ENCODE measurements at regions not wholly inside any gene's neighbourhood (a gene's known extent, or its start where the extent isn't known, plus 50 kb on each side); places are given as distances from the start of the nearest gene placed in this dataset.

- Mint-ChIP-seq H3K36me3 (peaks cover 4% of the 10 kb centered on the region), H3K4me1 (peaks cover 16 to 19% (median 18%) of the 10 kb centered on the region in 3 donors), H3K4me3 (no peak overlapping the region), H3K27ac (no peak overlapping the region), H3K27me3 (peaks cover 17 to 18% of the 10 kb centered on the region in 2 donors), H3K9me3 (peaks cover 0 to 5% (median 5%) of the 10 kb centered on the region in 3 donors)
- Histone ChIP-seq H3K4me3 (ENCODE audit: control insufficient read depth in 1 of 2, extremely low read depth in 1 of 2, low read length in 1 of 2) (no peak overlapping the region), H3K27ac (ENCODE audit: low read length) (no peak overlapping the region), H3K36me3 (ENCODE audit: control insufficient read depth in 2 of 2, extremely low read depth in 1 of 2, insufficient read depth in 1 of 2, low read length in 1 of 2) (no peaks in the 10 kb centered on the region), H3K9me3 (no peaks in the 10 kb centered on the region), H3K27me3 (replicated peaks in 1 of 2; ENCODE audit: control insufficient read depth in 2 of 2, extremely low read depth in 1 of 2, insufficient read depth in 2 of 2, low read length in 1 of 2) (peaks cover 0 to 17% of the 10 kb centered on the region in 2 experiments), H3K4me1 (ENCODE audit: control insufficient read depth in 1 of 2, extremely low read depth in 1 of 2, insufficient read depth in 2 of 2, low read length in 2 of 2) (peaks cover 4 to 17% of the 10 kb centered on the region in 2 experiments)
- no peak for DNase-seq
- 0% methylated on average over 1 of the region's 7 CpGs for WGBS (ENCODE audit: insufficient coverage)
- CTCF ChIA-PET = no interaction called here
- POLR2A ChIA-PET = no interaction called here
- no peak for ATAC-seq (replicated peaks in 1 of 4)
Observed at GRCh38 chr9:2243666-2244555, 228.8 kb downstream of the SMARCA2 start.

- ATAC-seq (replicated peaks in 1 of 4) = no peak
Observed at GRCh38 chr9:2247340-2247739, 232.2 kb downstream of the SMARCA2 start.

DNA sequence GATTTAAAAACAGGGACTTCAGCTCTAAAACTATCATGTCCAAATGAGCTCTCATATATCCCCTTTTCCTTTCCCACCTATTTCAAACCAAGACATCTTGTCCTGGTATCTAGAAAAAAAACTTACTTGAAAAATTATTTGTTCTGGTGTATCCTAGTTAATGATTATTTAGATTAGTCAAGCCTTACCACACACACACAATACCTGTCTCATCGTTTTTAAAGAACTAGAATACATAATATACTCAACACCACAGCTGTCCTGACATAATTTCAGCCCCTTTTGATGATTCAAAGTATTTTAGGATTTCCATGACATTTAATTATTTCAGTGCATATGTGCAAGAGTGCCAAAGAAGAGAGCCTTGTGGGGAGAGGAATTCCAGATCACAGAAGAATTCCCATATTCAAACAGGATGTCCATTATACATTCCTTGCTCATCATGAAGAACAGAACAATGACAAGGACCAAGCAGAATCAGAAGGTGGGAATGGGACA is 233.7 kb downstream of the SMARCA2 start:
- no peaks in the 10 kb centered on the region for H3K4me1 ChIP-seq (ENCODE audit: control insufficient read depth in 1 of 2, extremely low read depth in 1 of 2, insufficient read depth in 2 of 2, low read length in 2 of 2)
- Mint-ChIP-seq H3K27me3 (peaks cover 0 to 15% of the 10 kb centered on the region in 2 donors), H3K4me3 (no peak overlapping the region), H3K9me3 (peaks cover 3 to 5% (median 5%) of the 10 kb centered on the region in 3 donors), H3K4me1 (no peaks in the 10 kb centered on the region), H3K27ac (no peak overlapping the region), H3K36me3 (peaks cover 4% of the 10 kb centered on the region)
- H3K27me3 ChIP-seq (replicated peaks in 1 of 2; ENCODE audit: control insufficient read depth in 2 of 2, extremely low read depth in 1 of 2, insufficient read depth in 2 of 2, low read length in 1 of 2) = no peaks in the 10 kb centered on the region
- no peak overlapping the region for H3K27ac ChIP-seq (ENCODE audit: low read length)
- H3K9me3 ChIP-seq = no peaks in the 10 kb centered on the region
- ATAC-seq (replicated peaks in 1 of 4) (no peak), DNase-seq (no peak)
- CTCF ChIA-PET = no interaction called here
- H3K4me3 ChIP-seq (ENCODE audit: control insufficient read depth in 1 of 2, extremely low read depth in 1 of 2, low read length in 1 of 2) = no peak overlapping the region
- H3K36me3 ChIP-seq (ENCODE audit: control insufficient read depth in 2 of 2, extremely low read depth in 1 of 2, insufficient read depth in 1 of 2, low read length in 1 of 2) = no peaks in the 10 kb centered on the region
- POLR2A ChIA-PET = no interaction called here
- no CpG with 5 or more reads among the region's 1 CpG for WGBS (ENCODE audit: insufficient coverage)

More at GRCh38 chr9:2247340-2247739, 232.2 kb downstream of the SMARCA2 start:
- Histone ChIP-seq H3K36me3 (ENCODE audit: control insufficient read depth in 2 of 2, extremely low read depth in 1 of 2, insufficient read depth in 1 of 2, low read length in 1 of 2) (no peaks in the 10 kb centered on the region), H3K27ac (ENCODE audit: low read length) (no peak overlapping the region), H3K27me3 (replicated peaks in 1 of 2; ENCODE audit: control insufficient read depth in 2 of 2, extremely low read depth in 1 of 2, insufficient read depth in 2 of 2, low read length in 1 of 2) (peaks cover 0 to 8% of the 10 kb centered on the region in 2 experiments), H3K9me3 (no peaks in the 10 kb centered on the region), H3K4me1 (ENCODE audit: control insufficient read depth in 1 of 2, extremely low read depth in 1 of 2, insufficient read depth in 2 of 2, low read length in 2 of 2) (peaks cover 2 to 5% of the 10 kb centered on the region in 2 experiments), H3K4me3 (ENCODE audit: control insufficient read depth in 1 of 2, extremely low read depth in 1 of 2, low read length in 1 of 2) (no peak overlapping the region)
- Mint-ChIP-seq H3K36me3 (peaks cover 4% of the 10 kb centered on the region), H3K27ac (no peak overlapping the region), H3K27me3 (peaks cover 5 to 15% of the 10 kb centered on the region in 2 donors), H3K4me1 (peaks cover 6 to 8% (median 7%) of the 10 kb centered on the region in 3 donors), H3K9me3 (peaks cover 0 to 5% (median 5%) of the 10 kb centered on the region in 3 donors), H3K4me3 (no peak overlapping the region)
- no peak for DNase-seq
- ChIA-PET POLR2A (no interaction called here), CTCF (no interaction called here)
- no CpG with 5 or more reads among the region's 6 CpGs for WGBS (ENCODE audit: insufficient coverage)

- Histone ChIP-seq H3K4me3 (ENCODE audit: control insufficient read depth in 1 of 2, extremely low read depth in 1 of 2, low read length in 1 of 2) (no peak overlapping the region), H3K4me1 (ENCODE audit: control insufficient read depth in 1 of 2, extremely low read depth in 1 of 2, insufficient read depth in 2 of 2, low read length in 2 of 2) (no peaks in the 10 kb centered on the region), H3K36me3 (ENCODE audit: control insufficient read depth in 2 of 2, extremely low read depth in 1 of 2, insufficient read depth in 1 of 2, low read length in 1 of 2) (no peaks in the 10 kb centered on the region), H3K27me3 (replicated peaks in 1 of 2; ENCODE audit: control insufficient read depth in 2 of 2, extremely low read depth in 1 of 2, insufficient read depth in 2 of 2, low read length in 1 of 2) (no peaks in the 10 kb centered on the region), H3K27ac (ENCODE audit: low read length) (no peak overlapping the region), H3K9me3 (no peaks in the 10 kb centered on the region)
- POLR2A ChIA-PET = no interaction called here
- Mint-ChIP-seq H3K27ac (no peak overlapping the region), H3K36me3 (no peaks in the 10 kb centered on the region), H3K4me1 (no peaks in the 10 kb centered on the region), H3K4me3 (no peak overlapping the region), H3K27me3 (peaks cover 12% of the 10 kb centered on the region in 2 donors), H3K9me3 (peaks cover 0 to 3% (median 0%) of the 10 kb centered on the region in 3 donors)
- no peak for DNase-seq
- no peak for ATAC-seq (replicated peaks in 1 of 4)
- WGBS (ENCODE audit: insufficient coverage) = no CpG with 5 or more reads among the region's 8 CpGs
- CTCF ChIA-PET = no interaction called here
Observed at GRCh38 chr9:2253636-2254580, 238.8 kb downstream of the SMARCA2 start.

DNA sequence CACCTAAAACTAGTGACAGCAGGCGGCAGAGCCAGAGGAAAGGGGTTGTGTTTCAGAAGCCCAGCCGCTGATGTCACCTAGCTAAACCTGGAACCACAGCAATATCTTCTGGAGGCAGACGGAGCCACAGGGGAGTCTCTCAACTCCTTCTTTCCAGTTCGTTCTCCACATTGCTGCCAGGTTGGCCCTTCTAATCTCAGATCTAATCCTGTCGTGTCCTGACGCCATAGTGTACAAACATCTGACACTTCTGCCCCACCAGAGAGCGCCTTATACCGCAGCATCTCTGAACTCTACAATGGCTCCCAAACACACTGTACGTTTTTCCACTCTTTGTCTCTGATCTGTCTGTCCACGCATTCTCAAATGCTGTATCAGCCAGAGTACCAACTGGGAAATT is 240.0 kb downstream of the SMARCA2 start:
- H3K9me3 Mint-ChIP-seq = peaks cover 0 to 3% (median 0%) of the 10 kb centered on the region in 3 donors
- ATAC-seq (replicated peaks in 1 of 4) (no peak), DNase-seq (no peak)
- H3K4me1 Mint-ChIP-seq = no peaks in the 10 kb centered on the region
- H3K4me3 Mint-ChIP-seq = no peak overlapping the region
- no peaks in the 10 kb centered on the region for H3K36me3 Mint-ChIP-seq
- Histone ChIP-seq H3K9me3 (no peaks in the 10 kb centered on the region), H3K4me1 (ENCODE audit: control insufficient read depth in 1 of 2, extremely low read depth in 1 of 2, insufficient read depth in 2 of 2, low read length in 2 of 2) (no peaks in the 10 kb centered on the region), H3K36me3 (ENCODE audit: control insufficient read depth in 2 of 2, extremely low read depth in 1 of 2, insufficient read depth in 1 of 2, low read length in 1 of 2) (no peaks in the 10 kb centered on the region), H3K4me3 (ENCODE audit: control insufficient read depth in 1 of 2, extremely low read depth in 1 of 2, low read length in 1 of 2) (no peak overlapping the region), H3K27ac (ENCODE audit: low read length) (no peak overlapping the region), H3K27me3 (replicated peaks in 1 of 2; ENCODE audit: control insufficient read depth in 2 of 2, extremely low read depth in 1 of 2, insufficient read depth in 2 of 2, low read length in 1 of 2) (no peaks in the 10 kb centered on the region)
- H3K27me3 Mint-ChIP-seq = peaks cover 11 to 12% of the 10 kb centered on the region in 2 donors
- 82% methylated on average over 10 of the region's 10 CpGs for WGBS (ENCODE audit: insufficient coverage)
- ChIA-PET POLR2A (no interaction called here), CTCF (no interaction called here)
- H3K27ac Mint-ChIP-seq = no peak overlapping the region

GRCh38 chr9:2257248-2257929 is 242.2 kb downstream of the SMARCA2 start:
- Histone ChIP-seq H3K4me3 (ENCODE audit: control insufficient read depth in 1 of 2, extremely low read depth in 1 of 2, low read length in 1 of 2) (no peak overlapping the region), H3K27me3 (replicated peaks in 1 of 2; ENCODE audit: control insufficient read depth in 2 of 2, extremely low read depth in 1 of 2, insufficient read depth in 2 of 2, low read length in 1 of 2) (no peaks in the 10 kb centered on the region), H3K36me3 (ENCODE audit: control insufficient read depth in 2 of 2, extremely low read depth in 1 of 2, insufficient read depth in 1 of 2, low read length in 1 of 2) (no peaks in the 10 kb centered on the region), H3K4me1 (ENCODE audit: control insufficient read depth in 1 of 2, extremely low read depth in 1 of 2, insufficient read depth in 2 of 2, low read length in 2 of 2) (no peaks in the 10 kb centered on the region), H3K9me3 (no peaks in the 10 kb centered on the region), H3K27ac (ENCODE audit: low read length) (no peak overlapping the region)
- WGBS (ENCODE audit: insufficient coverage) = no CpG with 5 or more reads among the region's 6 CpGs
- H3K27me3 Mint-ChIP-seq = peaks cover 9 to 18% of the 10 kb centered on the region in 2 donors
- DNase-seq (no peak), ATAC-seq (replicated peaks in 1 of 4) (no peak)
- CTCF ChIA-PET = no interaction called here
- no peak overlapping the region for H3K27ac Mint-ChIP-seq
- peaks cover 0 to 3% (median 0%) of the 10 kb centered on the region in 3 donors for H3K9me3 Mint-ChIP-seq
- no peaks in the 10 kb centered on the region for H3K4me1 Mint-ChIP-seq
- no peaks in the 10 kb centered on the region for H3K36me3 Mint-ChIP-seq
- POLR2A ChIA-PET = no interaction called here
- no peak overlapping the region for H3K4me3 Mint-ChIP-seq
